B cell (primary cell): ENCODE measurements at regions not wholly inside any gene's neighbourhood (a gene's known extent, or its start where the extent isn't known, plus 50 kb on each side); places are given as distances from the start of the nearest gene placed in this dataset.

ENCODE experiments used
- CTCF ChIP-seq: fragments of 200-600 bp; IDR thresholded peaks from one replicate; pipeline ENCODE4 v1.8.0; 2022; ENCODE audit warnings: antibody characterized with exemption, mild to moderate bottlenecking
- EZH2 ChIP-seq: IDR thresholded peaks from 2 replicates; pipeline ENCODE4 v1.6.1; 2012; ENCODE audit warnings: borderline replicate concordance, low read depth, mild to moderate bottlenecking, moderate library complexity, low read length; ENCODE audit not compliant: insufficient read depth, poor library complexity, severe bottlenecking

GRCh38 chr3:56997041-56997440, 63.4 kb upstream of the SPATA12 start:
- no peak for TF ChIP-seq CTCF
- no peak for TF ChIP-seq EZH2
